Astrocyte (in vitro differentiated cells and primary cell): ENCODE measurements at regions not wholly inside any gene's neighbourhood (a gene's known extent, or its start where the extent isn't known, plus 50 kb on each side); places are given as distances from the start of the nearest gene placed in this dataset.

Experiments
- DNase-seq: peaks from one replicate; pipeline ENCODE4 v3.0.0-alpha.2; 2010; ENCODE audit warnings: low read depth
- FAIRE-seq: peaks from 2 replicates; lab custom pipeline; 2011; peaks lifted over from hg19 to GRCh38; lab: Jason Lieb, UNC
- H2AFZ ChIP-seq: 2 replicates; pipeline ENCODE4 v1.6.0; 2012; ENCODE audit warnings: low read depth, low read length, inconsistent platforms
- H3K27ac ChIP-seq: 2 replicates; pipeline ENCODE4 v1.5.1; 2011; ENCODE audit warnings: low read depth, low read length, inconsistent platforms
- H3K27me3 ChIP-seq: 2 replicates; pipeline ENCODE4 v1.6.0; 2011; ENCODE audit warnings: low read length, inconsistent platforms; ENCODE audit not compliant: insufficient read depth
- H3K36me3 ChIP-seq: 2 replicates; pipeline ENCODE4 v1.5.1; 2011; ENCODE audit warnings: low read length, inconsistent platforms; ENCODE audit not compliant: insufficient read depth
- H3K4me1 ChIP-seq: 2 replicates; pipeline ENCODE4 v1.5.1; 2011; ENCODE audit warnings: low read length, inconsistent platforms; ENCODE audit not compliant: insufficient read depth
- H3K4me2 ChIP-seq: 2 replicates; pipeline ENCODE4 v1.6.0; 2012; ENCODE audit warnings: low read length, inconsistent platforms
- H3K4me3 ChIP-seq: 2 replicates; pipeline ENCODE4 v1.5.1; 2011; ENCODE audit warnings: low read depth, mild to moderate bottlenecking, low read length, inconsistent platforms; ENCODE audit not compliant: insufficient read depth
- H3K79me2 ChIP-seq: 2 replicates; pipeline ENCODE4 v1.6.0; 2012; ENCODE audit warnings: mild to moderate bottlenecking, low read length, inconsistent platforms; ENCODE audit not compliant: insufficient read depth
- H3K9ac ChIP-seq: 2 replicates; pipeline ENCODE4 v1.6.0; 2012; ENCODE audit warnings: mild to moderate bottlenecking, low read length, inconsistent platforms
- H3K9me3 ChIP-seq: 2 replicates; pipeline ENCODE4 v1.5.1; 2012; ENCODE audit warnings: low read depth, mild to moderate bottlenecking, low read length, inconsistent platforms; ENCODE audit not compliant: insufficient read depth
- H4K20me1 ChIP-seq: 2 replicates; pipeline ENCODE4 v1.6.0; 2012; ENCODE audit warnings: low read length, inconsistent platforms; ENCODE audit not compliant: insufficient read depth
- H3K27ac Mint-ChIP-seq: one replicate; pipeline ENCODE4 v1.8.0; 2021; ENCODE audit warnings: mild to moderate bottlenecking, mixed read lengths; ENCODE audit not compliant: unreplicated experiment
- H3K27me3 Mint-ChIP-seq: one replicate; pipeline ENCODE4 v1.8.0; 2021; ENCODE audit warnings: low read depth, mixed read lengths; ENCODE audit not compliant: unreplicated experiment
- H3K36me3 Mint-ChIP-seq: one replicate; pipeline ENCODE4 v1.8.0; 2021; ENCODE audit warnings: low read depth, mixed read lengths; ENCODE audit not compliant: unreplicated experiment
- H3K4me1 Mint-ChIP-seq: one replicate; pipeline ENCODE4 v1.8.0; 2021; ENCODE audit warnings: low read depth, mixed read lengths; ENCODE audit not compliant: unreplicated experiment
- H3K4me3 Mint-ChIP-seq: one replicate; pipeline ENCODE4 v1.8.0; 2021; ENCODE audit warnings: mild to moderate bottlenecking, moderate library complexity, mixed read lengths; ENCODE audit not compliant: unreplicated experiment
- H3K9me3 Mint-ChIP-seq: one replicate; pipeline ENCODE4 v1.8.0; 2021; ENCODE audit warnings: mild to moderate bottlenecking, mixed read lengths; ENCODE audit not compliant: unreplicated experiment
- EZH2 ChIP-seq: IDR thresholded peaks from 2 replicates; pipeline ENCODE4 v1.6.1; 2012; ENCODE audit warnings: mild to moderate bottlenecking, low read length, inconsistent platforms; ENCODE audit not compliant: insufficient read depth
- TF ChIP-seq, protein P1 (sequence below): IDR thresholded peaks from 2 replicates; pipeline ENCODE4 v1.5.1; 2011; ENCODE audit warnings: low read depth, mild to moderate bottlenecking, inconsistent platforms, low read length, moderate library complexity; ENCODE audit not compliant: insufficient read depth

DNA sequence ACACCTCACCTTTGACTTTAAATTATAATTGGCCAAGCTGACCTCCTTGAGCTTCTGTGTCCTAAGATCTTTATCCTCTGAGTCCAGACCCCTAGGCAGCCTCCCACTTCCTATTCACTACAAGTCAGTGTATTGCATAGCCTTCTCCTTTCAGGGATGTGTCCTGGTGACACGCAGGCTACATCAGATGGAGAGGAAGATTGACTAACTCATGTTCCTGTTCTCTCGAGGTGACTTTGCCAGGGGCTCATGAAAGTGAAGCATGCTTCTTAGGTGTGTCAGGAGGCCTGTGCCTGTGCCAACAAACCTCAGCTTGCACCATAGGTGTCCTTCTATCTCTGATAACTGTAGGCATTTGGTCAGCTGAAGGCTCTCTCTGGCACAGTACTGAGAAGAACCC lies 195.7 kb upstream of the HS3ST1 start:
- Mint-ChIP-seq H3K9me3 (peaks cover under 1% of the 10 kb centered on the region), H3K4me3 (no peak overlapping the region), H3K27me3 (peaks cover 3% of the 10 kb centered on the region), H3K27ac (no peak overlapping the region), H3K36me3 (no peaks in the 10 kb centered on the region), H3K4me1 (peaks cover 10% of the 10 kb centered on the region)
- Histone ChIP-seq H3K36me3 (no peaks in the 10 kb centered on the region), H3K9ac (no peak overlapping the region), H3K4me2 (no peak overlapping the region), H3K27ac (no peak overlapping the region), H4K20me1 (no peaks in the 10 kb centered on the region), H3K4me3 (no peak overlapping the region), H3K9me3 (no peaks in the 10 kb centered on the region), H3K4me1 (no peaks in the 10 kb centered on the region), H2AFZ (no peak overlapping the region), H3K27me3 (no peaks in the 10 kb centered on the region), H3K79me2 (no peaks in the 10 kb centered on the region)
- DNase-seq, result no peak
- no peak for TF ChIP-seq EZH2
- TF ChIP-seq, protein P1, sequence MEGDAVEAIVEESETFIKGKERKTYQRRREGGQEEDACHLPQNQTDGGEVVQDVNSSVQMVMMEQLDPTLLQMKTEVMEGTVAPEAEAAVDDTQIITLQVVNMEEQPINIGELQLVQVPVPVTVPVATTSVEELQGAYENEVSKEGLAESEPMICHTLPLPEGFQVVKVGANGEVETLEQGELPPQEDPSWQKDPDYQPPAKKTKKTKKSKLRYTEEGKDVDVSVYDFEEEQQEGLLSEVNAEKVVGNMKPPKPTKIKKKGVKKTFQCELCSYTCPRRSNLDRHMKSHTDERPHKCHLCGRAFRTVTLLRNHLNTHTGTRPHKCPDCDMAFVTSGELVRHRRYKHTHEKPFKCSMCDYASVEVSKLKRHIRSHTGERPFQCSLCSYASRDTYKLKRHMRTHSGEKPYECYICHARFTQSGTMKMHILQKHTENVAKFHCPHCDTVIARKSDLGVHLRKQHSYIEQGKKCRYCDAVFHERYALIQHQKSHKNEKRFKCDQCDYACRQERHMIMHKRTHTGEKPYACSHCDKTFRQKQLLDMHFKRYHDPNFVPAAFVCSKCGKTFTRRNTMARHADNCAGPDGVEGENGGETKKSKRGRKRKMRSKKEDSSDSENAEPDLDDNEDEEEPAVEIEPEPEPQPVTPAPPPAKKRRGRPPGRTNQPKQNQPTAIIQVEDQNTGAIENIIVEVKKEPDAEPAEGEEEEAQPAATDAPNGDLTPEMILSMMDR, result no peak
- no peak for FAIRE-seq

DNA sequence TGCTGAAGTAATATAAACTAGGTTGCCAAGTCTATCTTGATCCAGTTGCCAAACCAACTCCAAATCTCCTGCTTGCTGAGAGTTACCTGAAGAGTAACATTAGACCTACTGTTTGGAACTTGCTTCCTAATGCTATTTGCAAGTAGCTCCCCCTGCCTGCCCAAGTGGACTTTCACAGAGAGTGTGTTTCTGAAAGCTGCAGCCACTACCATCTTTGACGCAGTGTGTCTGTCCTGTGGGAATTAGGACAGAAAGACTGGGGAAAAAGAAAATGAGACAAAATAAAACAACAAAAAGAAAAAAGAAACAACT lies 195.0 kb upstream of the HS3ST1 start:
- Histone ChIP-seq H3K27ac (no peak overlapping the region), H3K27me3 (no peaks in the 10 kb centered on the region), H3K79me2 (no peaks in the 10 kb centered on the region), H3K36me3 (no peaks in the 10 kb centered on the region), H2AFZ (no peak overlapping the region), H4K20me1 (no peaks in the 10 kb centered on the region), H3K9me3 (no peaks in the 10 kb centered on the region), H3K4me3 (no peak overlapping the region), H3K9ac (no peak overlapping the region), H3K4me1 (no peaks in the 10 kb centered on the region), H3K4me2 (no peak overlapping the region)
- Mint-ChIP-seq H3K27ac (no peak overlapping the region), H3K27me3 (peaks cover 2% of the 10 kb centered on the region), H3K9me3 (no peaks in the 10 kb centered on the region), H3K36me3 (no peaks in the 10 kb centered on the region), H3K4me3 (no peak overlapping the region), H3K4me1 (peaks cover 9% of the 10 kb centered on the region)
- DNase-seq (no peak), FAIRE-seq (no peak)
- TF ChIP-seq, protein P1, result peak; percentile 7
- no peak for TF ChIP-seq EZH2

DNA sequence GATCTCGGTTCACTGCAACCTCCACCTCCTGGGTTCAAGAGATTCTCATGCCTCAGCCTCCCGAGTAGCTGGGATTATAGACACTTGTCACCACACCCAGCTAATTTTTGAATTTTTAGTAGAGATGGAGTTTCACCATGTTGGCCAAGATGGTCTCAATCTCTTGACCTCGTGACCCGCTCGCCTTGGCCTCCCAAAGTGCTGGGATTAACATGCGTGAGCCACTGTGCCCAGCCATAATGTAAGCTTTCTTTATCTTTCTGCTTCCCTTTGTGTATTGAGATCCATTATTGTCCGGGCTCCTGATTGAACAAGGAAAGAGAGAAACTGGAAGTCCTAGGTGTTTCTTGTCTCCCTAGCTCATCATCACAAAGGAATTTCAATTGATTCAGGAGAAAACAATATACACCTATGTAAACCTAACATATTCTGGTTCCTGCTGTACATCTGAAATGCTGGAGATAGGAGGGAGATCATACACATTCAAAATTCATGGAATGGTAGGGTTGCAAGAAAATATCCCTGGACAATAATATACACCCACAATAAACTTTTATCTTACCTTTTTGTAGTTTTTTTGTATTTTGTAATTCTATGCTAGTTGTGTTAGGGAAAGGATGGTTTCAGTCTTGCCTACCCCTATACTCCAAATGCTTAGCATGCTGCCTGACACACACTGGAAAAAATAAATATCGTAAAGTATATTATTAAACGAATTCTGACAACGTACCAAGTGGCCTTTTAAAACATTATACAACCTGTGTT lies 194.4 kb upstream of the HS3ST1 start:
- no peak overlapping the region for H3K9ac ChIP-seq
- no peaks in the 10 kb centered on the region for H3K27me3 ChIP-seq
- H3K4me3 ChIP-seq, result no peak overlapping the region
- DNase-seq (no peak), FAIRE-seq (no peak)
- no peaks in the 10 kb centered on the region for H3K79me2 ChIP-seq
- Mint-ChIP-seq H3K9me3 (no peaks in the 10 kb centered on the region), H3K27ac (no peak overlapping the region), H3K4me1 (peaks cover 5% of the 10 kb centered on the region), H3K4me3 (no peak overlapping the region), H3K36me3 (no peaks in the 10 kb centered on the region), H3K27me3 (peaks cover 2% of the 10 kb centered on the region)
- no peaks in the 10 kb centered on the region for H3K4me1 ChIP-seq
- no peak overlapping the region for H2AFZ ChIP-seq
- TF ChIP-seq EZH2, result no peak
- TF ChIP-seq, protein P1, result no peak
- H3K36me3 ChIP-seq, result no peaks in the 10 kb centered on the region
- H3K9me3 ChIP-seq, result no peaks in the 10 kb centered on the region
- no peak overlapping the region for H3K4me2 ChIP-seq
- no peak overlapping the region for H3K27ac ChIP-seq
- no peaks in the 10 kb centered on the region for H4K20me1 ChIP-seq
